GM23338 (cell line): ENCODE measurements at regions not wholly inside any gene's neighbourhood (a gene's known extent, or its start where the extent isn't known, plus 50 kb on each side); places are given as distances from the start of the nearest gene placed in this dataset.

Experiments
- CREB1 ChIP-seq: fragments of 250-450 bp; sonication (Bioruptor Pico); IDR thresholded peaks from 2 replicates; pipeline ENCODE4 v1.5.0; 2020; ENCODE audit warnings: low read depth, mild to moderate bottlenecking, moderate library complexity
- EZH2 ChIP-seq: fragments of 200-600 bp; sonication (generic); IDR thresholded peaks from one replicate; pipeline ENCODE4 v1.8.0; 2017; ENCODE audit warnings: antibody characterized with exemption, mild to moderate bottlenecking, low read depth; ENCODE audit not compliant: unreplicated experiment
- POLR2AphosphoS5 ChIP-seq: IDR thresholded peaks from 2 replicates; pipeline ENCODE4 v1.6.1; 2016; ENCODE audit warnings: antibody characterized with exemption, low read depth
- ZNF462 ChIP-seq: fragments of 250-450 bp; sonication (Bioruptor Pico); IDR thresholded peaks from 2 replicates; pipeline ENCODE4 v1.5.0; 2020; ENCODE audit warnings: mild to moderate bottlenecking, moderate library complexity
- TF ChIP-seq, protein P1 (sequence below), 2 experiments: fragments of 200-600 bp in 1 of 2; sonication (generic) in 1 of 2; conservative IDR thresholded peaks; 2 replicates each; pipeline versions ENCODE4 v1.5.1 to v1.6.1; 2016 to 2017; ENCODE audit warnings: antibody characterized with exemption in 2 of 2, low read depth in 2 of 2, mild to moderate bottlenecking in 2 of 2, moderate library complexity in 1 of 2
- TF ChIP-seq, protein P2 (sequence below): IDR thresholded peaks from one replicate; pipeline ENCODE4 v1.6.1; 2018; ENCODE audit warnings: antibody characterized with exemption; ENCODE audit not compliant: unreplicated experiment

DNA sequence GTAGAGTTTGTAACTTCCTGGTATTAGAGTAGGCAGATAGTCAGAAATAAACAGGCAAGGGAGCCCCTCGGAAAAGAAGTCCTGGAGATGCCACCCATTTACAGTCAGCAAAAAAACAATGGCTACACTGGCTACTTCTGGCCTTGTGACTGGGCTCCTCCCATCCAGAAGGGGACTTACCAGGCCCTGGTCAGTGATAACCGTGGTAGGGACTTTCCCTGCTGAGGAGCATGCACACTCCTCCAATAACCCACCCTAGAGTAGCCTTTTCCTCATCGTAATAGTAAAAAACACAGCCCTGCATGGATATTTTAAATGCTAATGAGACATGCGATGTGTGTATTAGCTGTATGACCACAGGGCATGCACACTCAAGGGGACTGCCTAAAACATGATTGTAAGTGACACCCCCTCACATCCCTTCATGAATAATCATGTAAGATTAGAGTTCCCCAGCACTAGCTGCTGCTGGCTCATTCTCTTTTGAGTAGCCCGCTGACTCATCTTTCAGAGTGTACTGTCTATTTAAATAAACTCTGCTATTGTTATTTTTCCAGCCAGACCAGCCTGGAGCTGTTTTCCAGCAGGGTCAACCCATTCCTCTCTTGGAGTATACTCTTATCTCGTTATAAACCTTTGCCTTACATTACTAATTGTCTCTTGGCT is 413.8 kb upstream of the TMTC1 start:
- TF ChIP-seq, protein P1, sequence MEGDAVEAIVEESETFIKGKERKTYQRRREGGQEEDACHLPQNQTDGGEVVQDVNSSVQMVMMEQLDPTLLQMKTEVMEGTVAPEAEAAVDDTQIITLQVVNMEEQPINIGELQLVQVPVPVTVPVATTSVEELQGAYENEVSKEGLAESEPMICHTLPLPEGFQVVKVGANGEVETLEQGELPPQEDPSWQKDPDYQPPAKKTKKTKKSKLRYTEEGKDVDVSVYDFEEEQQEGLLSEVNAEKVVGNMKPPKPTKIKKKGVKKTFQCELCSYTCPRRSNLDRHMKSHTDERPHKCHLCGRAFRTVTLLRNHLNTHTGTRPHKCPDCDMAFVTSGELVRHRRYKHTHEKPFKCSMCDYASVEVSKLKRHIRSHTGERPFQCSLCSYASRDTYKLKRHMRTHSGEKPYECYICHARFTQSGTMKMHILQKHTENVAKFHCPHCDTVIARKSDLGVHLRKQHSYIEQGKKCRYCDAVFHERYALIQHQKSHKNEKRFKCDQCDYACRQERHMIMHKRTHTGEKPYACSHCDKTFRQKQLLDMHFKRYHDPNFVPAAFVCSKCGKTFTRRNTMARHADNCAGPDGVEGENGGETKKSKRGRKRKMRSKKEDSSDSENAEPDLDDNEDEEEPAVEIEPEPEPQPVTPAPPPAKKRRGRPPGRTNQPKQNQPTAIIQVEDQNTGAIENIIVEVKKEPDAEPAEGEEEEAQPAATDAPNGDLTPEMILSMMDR (conservative IDR thresholded peaks at IDR 0.05; ENCODE audit: low read depth in 2 of 2) = no peak
- TF ChIP-seq EZH2 (no peak), ZNF462 (CRISPR knock-in tag) (no peak), POLR2AphosphoS5 (no peak), CREB1 (CRISPR knock-in tag) (no peak)
- TF ChIP-seq, protein P2, sequence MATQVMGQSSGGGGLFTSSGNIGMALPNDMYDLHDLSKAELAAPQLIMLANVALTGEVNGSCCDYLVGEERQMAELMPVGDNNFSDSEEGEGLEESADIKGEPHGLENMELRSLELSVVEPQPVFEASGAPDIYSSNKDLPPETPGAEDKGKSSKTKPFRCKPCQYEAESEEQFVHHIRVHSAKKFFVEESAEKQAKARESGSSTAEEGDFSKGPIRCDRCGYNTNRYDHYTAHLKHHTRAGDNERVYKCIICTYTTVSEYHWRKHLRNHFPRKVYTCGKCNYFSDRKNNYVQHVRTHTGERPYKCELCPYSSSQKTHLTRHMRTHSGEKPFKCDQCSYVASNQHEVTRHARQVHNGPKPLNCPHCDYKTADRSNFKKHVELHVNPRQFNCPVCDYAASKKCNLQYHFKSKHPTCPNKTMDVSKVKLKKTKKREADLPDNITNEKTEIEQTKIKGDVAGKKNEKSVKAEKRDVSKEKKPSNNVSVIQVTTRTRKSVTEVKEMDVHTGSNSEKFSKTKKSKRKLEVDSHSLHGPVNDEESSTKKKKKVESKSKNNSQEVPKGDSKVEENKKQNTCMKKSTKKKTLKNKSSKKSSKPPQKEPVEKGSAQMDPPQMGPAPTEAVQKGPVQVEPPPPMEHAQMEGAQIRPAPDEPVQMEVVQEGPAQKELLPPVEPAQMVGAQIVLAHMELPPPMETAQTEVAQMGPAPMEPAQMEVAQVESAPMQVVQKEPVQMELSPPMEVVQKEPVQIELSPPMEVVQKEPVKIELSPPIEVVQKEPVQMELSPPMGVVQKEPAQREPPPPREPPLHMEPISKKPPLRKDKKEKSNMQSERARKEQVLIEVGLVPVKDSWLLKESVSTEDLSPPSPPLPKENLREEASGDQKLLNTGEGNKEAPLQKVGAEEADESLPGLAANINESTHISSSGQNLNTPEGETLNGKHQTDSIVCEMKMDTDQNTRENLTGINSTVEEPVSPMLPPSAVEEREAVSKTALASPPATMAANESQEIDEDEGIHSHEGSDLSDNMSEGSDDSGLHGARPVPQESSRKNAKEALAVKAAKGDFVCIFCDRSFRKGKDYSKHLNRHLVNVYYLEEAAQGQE = no peak
